Aorta (tissue), 5 donors: ENCODE measurements at regions not wholly inside any gene's neighbourhood (a gene's known extent, or its start where the extent isn't known, plus 50 kb on each side); places are given as distances from the start of the nearest gene placed in this dataset.
"Not testable (repeated sequence)": the region's sequence is repeated elsewhere in the genome, so short reads cannot be mapped to it uniquely, and the experiment has no call there.

Experiments
- ATAC-seq: fragments of 200-7000 bp; cut with Tn5 transposase; one replicate; pipeline ENCODE4 v1.9.1; 2022; ENCODE audit warnings: moderate library complexity; ENCODE audit not compliant: low FRiP score
- DNase-seq, 2 donors: peaks; one replicate each; pipeline ENCODE4 v3.0.0-alpha.2; 2020
- H3K27ac ChIP-seq, 2 donors: one replicate each; pipeline ENCODE4 v1.5.1; 2013; ENCODE audit warnings: low read length in 2 of 2, mild to moderate bottlenecking in 2 of 2, moderate library complexity in 2 of 2, control low read depth in 1 of 2, inconsistent platforms in 1 of 2, low read depth in 1 of 2
- H3K27me3 ChIP-seq, 2 donors: one replicate each; pipeline ENCODE4 v1.6.1; 2013; ENCODE audit warnings: control low read depth in 1 of 2, low read length in 1 of 2, mild to moderate bottlenecking in 1 of 2, moderate library complexity in 1 of 2; ENCODE audit not compliant: insufficient read depth in 2 of 2, control insufficient read depth in 1 of 2
- H3K36me3 ChIP-seq, 2 donors: one replicate each; pipeline ENCODE4 v1.6.1; 2013; ENCODE audit warnings: control low read depth in 1 of 2, low read length in 1 of 2, mild to moderate bottlenecking in 1 of 2; ENCODE audit not compliant: insufficient read depth in 2 of 2, control insufficient read depth in 1 of 2
- H3K4me1 ChIP-seq, 2 donors: one replicate each; pipeline ENCODE4 v1.6.1; 2013; ENCODE audit warnings: low read length in 2 of 2, control low read depth in 1 of 2, mild to moderate bottlenecking in 1 of 2, moderate library complexity in 1 of 2; ENCODE audit not compliant: insufficient read depth in 2 of 2, control insufficient read depth in 1 of 2
- H3K4me3 ChIP-seq, 2 donors: one replicate each; pipeline ENCODE4 v1.5.1; 2013; ENCODE audit warnings: low read length in 2 of 2, control low read depth in 1 of 2, mild to moderate bottlenecking in 1 of 2
- H3K9me3 ChIP-seq: one replicate; pipeline ENCODE4 v1.6.1; 2013; ENCODE audit warnings: mild to moderate bottlenecking, low read length; ENCODE audit not compliant: control insufficient read depth
- WGBS, 2 donors: extraction: QIAGEN DNeasy Blood & Tissue Kit; methylation state at CpG; one replicate each; pipeline ENCODE4 v1.1.7; 2013; 5-methylcytosine and 5-hydroxymethylcytosine counted together
- intact Hi-C, 2 donors: fragments of 100-400 bp; cut with DNase I; formaldehyde crosslinking; loops; one replicate each; pipeline versions ENCODE4 v1.14.2 to v1.15.0; 2022
- donor health status: healthy with polysubstance abuse.
- donor health status: Bipolar disorder and iron deficiency.
- donor health status: DM: no; HTN: no; CAD: no.
- donor health status: DM: no; HTN: no; CAD: no.
- donor health status: DM: yes; HTN: yes; CAD: no.

DNA sequence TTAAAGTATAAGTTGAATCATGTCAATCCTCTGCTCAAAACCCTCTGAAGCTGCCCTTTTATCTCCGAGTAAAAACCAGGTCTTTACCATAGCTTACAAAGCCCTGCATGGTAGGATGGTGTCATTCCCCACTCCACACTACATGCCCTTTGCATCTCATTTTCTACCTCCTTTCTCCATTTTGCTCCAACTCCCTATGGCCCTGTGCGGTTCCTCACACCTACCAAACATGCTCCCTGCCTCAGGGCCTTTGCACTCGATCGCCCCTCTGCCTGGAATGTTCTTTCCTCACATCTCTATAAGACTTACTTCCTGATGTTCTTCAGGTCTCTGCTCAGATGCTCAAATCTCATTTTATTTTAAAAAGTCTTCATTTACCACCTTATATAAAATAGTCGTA is 80.7 kb downstream of the MYL12B start:
- WGBS, 2 donors: 94% methylated on average over 5 of the region's 5 CpGs
- H3K27ac ChIP-seq: no peak overlapping the region
- no peak for ATAC-seq
- intact Hi-C loops: no loop called here
- DNase-seq: no peak
- no peaks in the 10 kb centered on the region for H3K4me1 ChIP-seq
- no peak overlapping the region for H3K4me3 ChIP-seq
- no peaks in the 10 kb centered on the region for H3K27me3 ChIP-seq
- no peaks in the 10 kb centered on the region for H3K9me3 ChIP-seq
- no peaks in the 10 kb centered on the region for H3K36me3 ChIP-seq

DNA sequence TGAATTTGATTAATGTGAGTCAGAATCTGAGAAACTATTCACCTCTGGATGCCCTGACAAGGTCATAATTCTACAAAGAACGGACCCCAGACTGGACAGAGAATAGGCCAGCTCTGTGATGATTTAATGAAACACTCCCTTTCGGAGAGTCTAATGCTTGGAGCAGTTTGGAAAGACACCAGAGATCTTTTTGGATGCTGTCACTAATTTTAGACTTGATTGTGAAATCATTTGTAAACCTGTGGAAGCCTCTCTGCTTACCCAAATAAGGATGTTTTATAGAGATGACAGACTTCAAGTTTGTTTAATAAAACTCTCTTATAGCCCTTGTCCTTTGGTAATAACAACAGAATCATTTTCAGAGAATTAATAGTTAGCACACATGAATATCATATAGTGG is 83.5 kb downstream of the MYL12B start:
- no peak for DNase-seq
- ATAC-seq: no peak
- no peak overlapping the region for H3K27ac ChIP-seq
- intact Hi-C loops: no loop called here
- no peak overlapping the region for H3K4me3 ChIP-seq
- no peaks in the 10 kb centered on the region for H3K36me3 ChIP-seq
- WGBS, 2 donors: 75 to 81% methylated on average over 2 of the region's 2 CpGs
- H3K9me3 ChIP-seq: no peaks in the 10 kb centered on the region
- no peaks in the 10 kb centered on the region for H3K27me3 ChIP-seq
- no peaks in the 10 kb centered on the region for H3K4me1 ChIP-seq

DNA sequence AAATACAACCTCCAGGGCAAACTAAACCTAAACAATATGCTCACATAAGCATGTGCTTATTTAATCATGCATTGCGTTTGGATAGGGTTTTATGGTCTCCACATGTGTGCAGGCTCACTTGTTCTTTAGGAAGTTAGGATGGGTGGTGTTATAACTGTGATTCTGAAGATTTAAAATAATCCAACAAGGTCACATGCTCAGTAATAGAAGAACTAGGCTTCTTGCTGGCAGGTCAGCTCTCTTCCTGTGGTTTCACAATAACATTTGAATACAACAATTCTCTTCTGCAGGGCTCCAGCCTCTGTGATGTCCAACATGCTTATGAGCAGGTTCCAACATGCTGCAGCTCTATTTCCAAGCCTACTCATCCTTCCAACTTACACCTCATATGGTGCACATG is 84.0 kb downstream of the MYL12B start:
- intact Hi-C loops: no loop called here
- WGBS, 2 donors: 71 to 80% methylated on average over 1 of the region's 1 CpG
- H3K9me3 ChIP-seq: no peaks in the 10 kb centered on the region

DNA sequence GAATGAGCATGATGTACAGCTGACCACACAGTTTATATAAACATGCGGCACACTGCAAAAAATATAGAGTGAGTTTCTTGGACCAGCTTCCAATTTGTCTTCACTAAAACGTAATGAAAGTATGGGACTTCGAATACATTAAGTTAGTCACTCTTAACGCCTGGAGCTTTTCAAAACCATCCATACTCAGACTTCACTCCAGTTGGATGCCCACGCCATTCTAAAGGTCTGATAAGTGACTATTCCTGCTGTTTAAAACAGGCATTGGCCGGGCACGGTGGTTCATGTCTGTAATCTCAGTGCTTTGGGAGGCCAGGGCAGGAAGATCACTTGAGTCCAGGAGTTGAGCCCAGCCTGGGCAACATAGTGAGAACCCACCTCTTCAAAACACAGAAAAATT is 84.6 kb downstream of the MYL12B start:
- Histone ChIP-seq H3K27me3 (no peaks in the 10 kb centered on the region), H3K36me3 (no peaks in the 10 kb centered on the region), H3K9me3 (no peaks in the 10 kb centered on the region), H3K4me3 (no peak overlapping the region), H3K4me1 (no peaks in the 10 kb centered on the region), H3K27ac (no peak overlapping the region)
- intact Hi-C loops: no loop called here
- WGBS, 2 donors: 38 to 59% methylated on average over 7 of the region's 7 CpGs
- no peak for ATAC-seq
- no peak for DNase-seq

More for the DNA sequence above, 84.0 kb downstream of the MYL12B start:
- H3K36me3 ChIP-seq: no peaks in the 10 kb centered on the region
- no peak overlapping the region for H3K27ac ChIP-seq
- no peaks in the 10 kb centered on the region for H3K4me1 ChIP-seq
- H3K27me3 ChIP-seq: no peaks in the 10 kb centered on the region
- ATAC-seq: peak; percentile 64
- no peak for DNase-seq
- H3K4me3 ChIP-seq: no peak overlapping the region

DNA sequence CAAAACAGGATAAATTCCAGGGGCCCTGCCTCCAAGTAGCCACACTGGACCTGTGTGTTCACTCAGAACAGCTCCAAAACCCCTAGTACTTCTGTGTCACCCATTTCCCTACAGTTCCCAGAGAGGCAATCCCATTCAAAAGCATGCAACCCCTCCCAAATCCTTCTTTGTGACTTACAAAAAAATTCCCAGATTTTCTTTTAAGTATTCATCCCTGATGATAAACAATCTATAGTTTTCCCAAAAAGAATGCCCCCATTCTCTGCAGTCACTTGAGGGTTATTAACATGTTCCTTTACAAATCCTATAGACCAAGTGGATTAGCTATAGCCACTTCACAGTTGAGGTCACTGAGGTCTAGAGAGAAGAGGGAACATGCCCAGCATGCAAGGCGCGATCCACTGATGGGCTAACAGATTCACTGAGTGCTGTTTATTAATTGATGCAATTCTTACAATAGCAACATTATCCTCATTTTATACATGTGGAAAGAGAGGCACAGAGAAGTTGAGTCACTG is 85.4 kb downstream of the MYL12B start:
- no peak for DNase-seq
- no peaks in the 10 kb centered on the region for H3K4me1 ChIP-seq
- H3K36me3 ChIP-seq: no peaks in the 10 kb centered on the region
- no peaks in the 10 kb centered on the region for H3K27me3 ChIP-seq
- no peak for ATAC-seq
- H3K4me3 ChIP-seq: no peak overlapping the region
- 95 to 97% methylated on average over 2 of the region's 2 CpGs for WGBS, 2 donors
- intact Hi-C loops: no loop called here
- H3K27ac ChIP-seq: no peak overlapping the region
- H3K9me3 ChIP-seq: no peaks in the 10 kb centered on the region

DNA sequence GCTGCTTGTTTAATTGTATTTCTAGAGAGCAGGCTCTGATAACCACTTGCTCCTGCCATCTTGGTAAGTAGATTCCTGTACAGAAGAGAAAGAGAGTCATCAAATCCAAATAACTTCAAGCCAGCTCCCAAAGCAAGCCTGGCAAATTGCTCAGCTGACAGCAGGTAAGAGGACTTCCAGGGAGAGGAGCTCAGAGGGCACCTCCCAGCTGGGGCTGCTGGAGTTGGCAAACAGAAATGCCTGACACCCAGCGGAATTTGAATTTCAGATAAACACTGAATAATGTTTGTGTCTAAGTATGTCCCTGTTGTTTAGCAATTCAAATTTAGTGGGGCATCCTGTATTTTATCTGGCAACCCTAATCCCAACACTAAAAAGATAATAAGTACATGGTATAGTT is 86.2 kb downstream of the MYL12B start:
- no peak for ATAC-seq
- no peak for DNase-seq
- no peaks in the 10 kb centered on the region for H3K27me3 ChIP-seq
- no peak overlapping the region for H3K4me3 ChIP-seq
- intact Hi-C loops: no loop called here
- H3K4me1 ChIP-seq: no peaks in the 10 kb centered on the region
- no peak overlapping the region for H3K27ac ChIP-seq
- 76 to 95% methylated on average over 1 of the region's 1 CpG for WGBS, 2 donors
- H3K9me3 ChIP-seq: no peaks in the 10 kb centered on the region
- no peaks in the 10 kb centered on the region for H3K36me3 ChIP-seq

DNA sequence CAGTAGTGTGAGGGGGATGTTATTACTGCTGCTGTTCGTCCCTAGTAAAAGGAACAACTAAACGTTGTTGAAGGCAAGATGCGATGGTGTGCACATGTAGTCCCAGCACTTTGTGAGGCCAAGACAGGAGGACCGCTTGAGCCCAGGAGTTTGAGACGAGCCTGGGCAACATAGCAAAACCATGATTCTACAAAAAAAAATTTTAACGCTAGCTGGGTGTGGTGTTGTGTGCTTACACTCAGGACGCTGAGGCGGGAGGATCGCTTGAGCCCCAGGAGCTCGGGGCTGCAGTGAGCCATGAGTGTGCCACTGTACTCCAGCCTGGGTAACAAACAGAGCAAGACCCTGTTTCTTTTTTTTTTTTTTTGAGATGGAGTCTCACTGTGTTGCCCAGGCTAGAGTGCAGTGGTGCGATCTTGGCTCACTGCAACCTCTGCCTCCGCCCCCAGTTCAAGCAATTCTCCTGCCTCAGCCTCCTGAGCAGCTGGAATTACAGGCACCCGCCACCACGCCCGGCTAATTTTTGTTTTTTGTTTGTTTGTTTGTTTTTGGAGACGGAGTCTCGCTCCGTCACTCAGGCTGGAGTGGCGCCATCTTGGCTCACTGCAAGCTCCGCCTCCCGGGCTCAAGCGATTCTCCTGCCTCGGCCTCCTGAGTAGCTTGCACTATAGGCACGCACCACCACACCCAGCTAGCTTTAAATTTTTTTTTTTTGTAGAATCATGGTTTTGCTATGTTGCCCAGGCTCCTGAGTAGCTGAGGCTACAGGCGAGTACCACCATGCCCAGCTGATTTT is 87.3 kb downstream of the MYL12B start:
- intact Hi-C loops, DNase-seq, ATAC-seq, H3K4me1 ChIP-seq, H3K27ac ChIP-seq, H3K27me3 ChIP-seq, H3K4me3 ChIP-seq, H3K36me3 ChIP-seq, H3K9me3 ChIP-seq: not testable (repeated sequence)
- WGBS, 2 donors: 95 to 97% methylated on average over 24 to 25 of the region's 25 CpGs

DNA sequence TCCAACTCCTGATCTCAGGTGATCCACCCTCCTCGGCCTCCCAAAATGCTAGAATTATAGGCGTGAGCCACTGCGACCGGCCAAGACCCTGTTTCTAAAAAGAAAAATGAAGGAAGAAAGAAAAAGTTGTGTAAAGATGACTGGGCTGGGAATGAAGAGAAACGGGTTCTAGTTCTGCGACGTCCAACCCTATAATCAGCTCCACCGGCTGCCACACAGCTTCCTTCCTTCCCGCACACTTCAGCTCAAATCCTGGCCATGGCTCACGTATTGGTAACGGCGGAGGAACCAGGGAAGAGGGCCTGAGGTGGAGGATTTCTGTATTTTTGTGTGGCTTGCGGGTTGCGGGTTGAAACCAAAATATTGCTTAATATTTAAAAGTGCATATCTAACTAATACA is 88.1 kb downstream of the MYL12B start:
- intact Hi-C loops: no loop called here

More for the DNA sequence above, 88.1 kb downstream of the MYL12B start:
- ATAC-seq (no peak), DNase-seq (no peak)
- Histone ChIP-seq H3K9me3 (no peaks in the 10 kb centered on the region), H3K4me1 (no peaks in the 10 kb centered on the region), H3K27ac (no peak overlapping the region), H3K27me3 (no peaks in the 10 kb centered on the region), H3K36me3 (no peaks in the 10 kb centered on the region), H3K4me3 (no peak overlapping the region)
- 88 to 94% methylated on average over 14 of the region's 14 CpGs for WGBS, 2 donors
